Activated CD4-positive, alpha-beta T cell treated with anti-CD3 and anti-CD28 coated beads, Interleukin-2, amount 50 U/mL, for 24 hours (primary cell): ENCODE measurements at regions not wholly inside any gene's neighbourhood (a gene's known extent, or its start where the extent isn't known, plus 50 kb on each side); places are given as distances from the start of the nearest gene placed in this dataset.
"Not testable (repeated sequence)": the region's sequence is repeated elsewhere in the genome, so short reads cannot be mapped to it uniquely, and the experiment has no call there.

Experiments
- DNase-seq, 2 donors: peaks; one replicate each; pipeline ENCODE4 v3.0.0-alpha.2; 2020; ENCODE audit warnings: low read depth in 1 of 2, low spot score in 1 of 2

DNA sequence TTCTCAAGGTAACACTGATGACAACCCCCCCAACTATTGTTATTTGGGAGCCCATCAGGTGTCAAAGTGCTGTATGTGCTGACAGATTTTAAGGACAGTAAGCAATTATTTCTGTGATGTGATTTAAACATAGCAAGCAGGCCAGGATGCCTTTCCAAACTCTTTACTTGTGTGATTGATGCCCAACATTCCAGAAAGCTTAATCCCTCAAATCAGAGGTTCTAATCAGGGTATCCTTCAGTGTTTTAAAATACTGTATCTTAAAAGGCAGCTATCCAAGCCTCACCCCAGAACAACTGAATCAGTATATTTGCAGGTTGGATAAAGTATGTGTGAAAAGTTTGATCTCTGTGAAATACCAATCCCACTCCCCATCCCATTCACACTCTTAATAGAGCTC lies 119.7 kb downstream of the GASK1B start:
- no peak for DNase-seq

DNA sequence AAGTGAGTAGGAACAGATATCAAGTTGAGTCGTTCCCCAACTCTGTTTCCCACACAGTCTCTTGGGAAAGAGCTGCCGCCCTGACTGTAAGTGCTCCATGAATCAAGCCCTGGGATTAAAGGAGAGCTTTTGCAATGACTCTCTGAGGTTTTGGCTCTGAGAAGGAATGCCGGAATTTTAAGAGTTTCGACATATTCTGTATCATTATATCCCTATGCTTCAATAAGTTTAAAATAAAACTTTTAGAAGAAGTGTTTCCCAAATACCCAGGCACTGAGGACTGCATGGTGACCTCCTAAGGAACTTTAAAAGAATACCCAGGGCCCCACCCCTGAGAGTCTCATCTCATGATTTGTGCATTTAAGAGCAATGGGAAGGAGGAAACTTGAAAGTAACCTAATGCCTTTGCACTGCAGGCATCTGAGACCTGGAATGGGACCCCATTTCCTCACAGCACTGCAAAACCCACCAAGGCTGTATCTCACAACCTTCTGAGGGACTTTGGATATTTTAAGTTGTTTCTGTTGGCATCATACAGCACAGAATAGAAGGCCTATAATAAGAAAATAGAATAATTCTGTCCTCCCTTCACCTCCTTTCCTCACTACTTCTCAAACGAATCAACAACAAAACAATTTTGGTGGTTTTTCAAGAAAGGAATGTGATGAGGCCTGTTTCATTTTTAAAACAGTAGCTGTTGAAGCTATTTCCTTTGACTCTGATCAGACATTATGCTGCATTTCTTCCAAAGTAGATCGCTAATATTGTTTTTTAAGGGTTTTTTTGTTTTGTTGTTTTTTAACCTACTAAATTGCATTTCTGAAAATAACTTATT lies 121.2 kb downstream of the GASK1B start:
- no peak for DNase-seq

DNA sequence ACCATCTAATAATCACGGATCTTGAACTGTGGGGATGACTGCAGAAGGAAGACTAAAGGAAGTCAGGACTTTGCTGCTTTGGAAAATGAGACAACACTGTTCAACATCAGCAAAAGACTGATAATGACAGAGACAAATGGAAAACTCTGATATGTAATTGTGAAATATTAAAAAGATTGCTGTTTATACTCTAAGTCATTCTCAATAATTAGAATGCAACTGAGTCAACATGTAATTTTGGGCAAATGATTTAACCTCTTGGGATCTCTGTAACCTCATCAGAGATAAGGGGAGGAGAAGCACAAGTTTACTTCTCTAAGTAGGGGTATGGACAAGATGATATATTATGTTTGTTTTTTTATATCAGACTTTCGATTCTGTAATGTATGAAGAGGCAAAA lies 121.9 kb downstream of the GASK1B start:
- DNase-seq: no peak

DNA sequence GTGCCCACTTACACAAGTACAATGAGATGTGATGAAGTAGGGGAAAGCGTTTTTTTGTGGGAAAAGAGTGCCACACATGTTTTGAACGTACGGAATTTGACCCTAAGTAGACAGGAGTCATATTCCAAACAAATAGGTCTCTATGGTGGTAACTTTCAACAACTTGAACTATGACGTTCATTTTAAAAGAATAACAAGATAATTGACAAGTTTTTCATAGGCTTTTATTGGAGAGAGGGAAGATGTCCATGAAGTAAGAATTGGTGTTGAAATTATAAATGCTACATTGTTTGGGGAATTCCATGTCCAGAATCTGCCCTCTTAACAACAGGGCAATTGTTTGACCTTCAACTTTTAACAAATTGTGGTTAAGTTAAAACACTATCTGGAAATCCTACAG lies 126.5 kb downstream of the GASK1B start:
- no peak for DNase-seq

DNA sequence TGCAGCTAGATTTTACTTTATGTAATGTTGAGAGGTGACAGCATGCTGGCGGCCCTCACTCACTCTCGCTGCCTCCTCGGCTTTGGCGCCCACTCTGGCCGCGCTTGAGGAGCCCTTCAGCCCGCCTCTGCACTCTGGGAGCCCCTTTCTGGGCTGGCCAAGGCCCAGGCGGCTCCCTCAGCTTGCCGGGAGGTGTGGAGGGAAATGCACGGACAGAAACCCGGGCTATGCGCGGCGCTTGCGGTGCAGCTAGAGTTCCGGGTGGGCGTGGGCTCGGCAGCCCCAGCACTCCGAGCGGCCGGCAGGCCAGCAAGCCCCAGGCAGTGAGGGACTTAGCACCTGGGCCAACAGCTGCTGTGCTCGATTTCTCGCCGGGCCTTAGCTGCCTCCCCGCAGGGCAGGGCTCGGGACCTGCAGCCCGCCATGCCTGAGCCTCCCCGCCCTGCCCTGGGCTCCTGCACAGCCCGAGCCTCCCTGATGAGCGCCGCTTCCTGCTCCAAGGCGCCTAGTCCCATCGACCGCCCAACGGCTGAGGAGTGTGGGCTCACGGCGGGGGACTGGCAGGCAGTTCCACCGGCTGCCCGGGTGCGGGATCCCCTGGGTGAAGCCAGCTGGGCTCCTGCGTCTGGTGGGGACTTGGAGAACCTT lies 128.7 kb downstream of the GASK1B start:
- DNase-seq: no peak

DNA sequence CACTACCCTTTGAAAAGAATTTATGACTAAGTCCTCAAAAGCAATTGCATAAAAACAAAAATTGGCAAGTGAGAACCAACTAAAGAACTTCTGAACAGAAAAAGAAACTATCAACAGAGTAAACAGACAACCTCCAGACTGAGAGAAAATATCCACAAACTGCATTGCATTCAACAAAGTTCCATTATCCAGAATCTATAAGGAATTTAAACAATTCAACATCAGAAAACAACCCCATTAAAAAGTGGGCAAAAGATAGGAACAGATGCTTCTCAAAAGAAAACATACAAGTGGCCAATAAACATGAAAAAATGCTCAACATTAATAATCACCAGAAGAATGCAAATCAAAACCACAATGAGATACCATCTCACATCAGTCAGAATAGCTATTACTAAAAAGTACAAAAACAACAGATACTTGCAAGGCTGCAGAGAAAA lies 130.2 kb downstream of the GASK1B start:
- no peak for DNase-seq

DNA sequence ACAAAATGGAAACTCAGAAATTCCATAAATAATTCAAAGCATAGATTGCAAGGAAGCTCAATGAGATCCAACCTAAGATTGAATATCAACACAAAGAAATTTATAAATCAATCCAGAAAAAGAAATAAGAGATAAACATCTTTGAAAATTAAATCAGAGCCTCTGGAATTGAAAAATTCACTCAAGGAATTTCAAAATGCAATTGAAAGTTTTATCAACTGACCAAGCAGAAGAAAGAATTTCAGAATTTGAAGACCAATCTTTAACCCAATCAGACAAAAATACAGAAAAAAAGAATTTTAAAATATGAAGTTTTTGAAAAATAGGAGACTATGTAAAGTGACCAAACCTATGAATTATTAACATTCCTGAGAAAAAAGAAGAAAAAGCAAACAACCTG lies 134.1 kb downstream of the GASK1B start:
- no peak for DNase-seq

DNA sequence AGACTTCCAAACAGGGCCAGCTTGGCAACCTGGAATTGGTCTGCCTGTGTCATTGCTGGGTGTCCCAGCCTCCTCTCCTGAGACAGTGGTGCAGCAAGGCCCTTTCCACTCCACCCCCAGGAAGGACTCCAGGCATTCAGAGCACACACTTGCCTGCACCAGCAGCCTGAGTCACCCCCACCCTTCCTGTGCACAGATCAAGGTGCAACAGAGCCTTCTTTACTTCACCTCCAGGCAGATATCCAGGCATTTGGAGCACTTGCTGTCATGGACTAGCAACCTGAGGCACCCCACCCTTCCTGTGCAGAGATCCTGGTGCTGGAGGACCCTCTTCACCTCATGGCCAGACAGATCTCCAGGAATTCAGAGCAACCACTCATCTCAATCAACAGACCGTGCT lies 135.8 kb downstream of the GASK1B start:
- DNase-seq: no peak

DNA sequence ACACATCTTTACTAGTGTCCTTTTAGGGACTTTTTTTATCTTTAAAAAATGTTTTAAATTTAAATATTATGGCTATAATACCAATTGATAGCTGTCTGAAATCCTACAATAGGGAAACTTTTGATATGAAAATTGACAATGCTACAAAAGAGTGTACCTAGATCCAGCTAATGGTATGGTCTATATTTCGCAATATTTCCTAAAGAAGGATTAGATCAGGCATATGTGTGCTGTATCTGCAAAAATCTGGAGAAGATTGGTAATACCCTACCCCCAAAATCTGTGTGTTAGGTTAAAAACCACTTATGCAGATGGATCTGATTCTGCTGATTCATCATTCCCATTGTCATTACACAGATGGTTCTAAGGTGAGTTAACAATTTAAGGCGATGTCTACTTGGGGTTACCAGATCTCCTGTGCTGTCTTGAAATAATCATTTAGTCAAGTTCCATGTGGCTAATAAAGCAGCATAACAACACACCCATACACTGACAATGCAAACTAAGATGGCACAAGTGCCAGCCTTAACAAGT lies 137.1 kb downstream of the GASK1B start:
- no peak for DNase-seq

DNA sequence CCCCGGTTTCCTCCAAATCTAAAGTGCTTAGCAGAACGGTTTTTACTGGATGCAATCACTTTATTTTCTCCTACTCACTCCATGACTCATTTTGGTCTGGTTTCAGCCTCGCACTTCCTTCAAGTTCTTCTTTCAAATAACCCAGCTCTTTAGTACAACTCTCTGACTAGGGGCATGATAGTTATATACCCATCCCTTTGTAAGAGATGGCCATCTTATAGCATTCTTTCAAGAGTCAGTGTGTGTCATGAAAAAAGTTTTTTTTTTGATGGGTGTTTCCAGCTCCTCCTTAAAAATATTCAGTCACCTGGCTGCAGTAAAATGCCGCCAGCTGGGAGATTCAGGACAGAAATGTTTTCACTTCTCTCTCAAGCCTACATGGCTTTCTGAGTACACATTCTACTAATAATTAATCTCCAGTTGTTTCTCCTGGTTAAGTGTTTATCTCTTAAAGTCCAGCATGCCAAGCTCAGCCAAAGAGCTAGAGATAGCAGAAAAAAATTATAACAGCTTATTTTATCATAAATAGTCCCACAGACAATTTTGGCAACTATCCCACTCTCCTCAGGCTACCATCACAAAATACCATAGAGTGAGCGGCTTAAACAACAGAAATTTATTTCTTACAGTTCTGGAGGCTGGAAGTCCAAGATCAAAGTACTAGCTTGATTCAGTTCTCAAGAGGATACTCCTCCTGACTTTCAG lies 139.3 kb downstream of the GASK1B start:
- no peak for DNase-seq

DNA sequence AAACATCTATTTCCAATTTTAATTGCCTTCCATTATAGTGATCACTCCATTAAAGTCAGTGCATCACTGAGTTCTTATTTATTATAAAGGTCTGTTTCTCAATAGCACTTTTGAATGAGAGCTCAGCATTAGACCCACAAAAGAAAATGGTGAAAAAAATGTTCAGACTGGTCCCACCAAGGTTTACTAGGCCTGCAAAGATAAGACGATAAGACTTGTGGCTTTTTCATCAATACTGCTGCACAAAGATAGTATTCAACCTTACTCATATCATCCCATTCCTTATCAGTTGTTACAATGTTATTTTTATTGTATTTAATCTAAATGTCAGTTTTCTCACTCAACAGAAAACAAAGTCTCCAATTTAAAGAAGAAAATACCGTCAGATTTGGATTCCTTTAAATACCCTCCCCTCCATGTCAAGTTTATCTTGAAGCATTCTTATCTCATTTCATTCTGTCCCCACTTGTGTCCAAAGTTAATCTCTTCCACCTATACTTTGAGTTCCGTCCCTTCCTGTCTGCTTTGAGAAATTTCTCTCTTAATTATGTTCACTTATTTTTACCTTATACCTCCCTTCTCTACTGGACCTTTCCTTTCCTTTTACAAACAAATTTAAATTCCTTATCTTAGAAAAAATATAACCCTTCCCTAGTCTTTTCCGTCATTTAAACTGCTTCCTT lies 140.0 kb downstream of the GASK1B start:
- DNase-seq: no peak

DNA sequence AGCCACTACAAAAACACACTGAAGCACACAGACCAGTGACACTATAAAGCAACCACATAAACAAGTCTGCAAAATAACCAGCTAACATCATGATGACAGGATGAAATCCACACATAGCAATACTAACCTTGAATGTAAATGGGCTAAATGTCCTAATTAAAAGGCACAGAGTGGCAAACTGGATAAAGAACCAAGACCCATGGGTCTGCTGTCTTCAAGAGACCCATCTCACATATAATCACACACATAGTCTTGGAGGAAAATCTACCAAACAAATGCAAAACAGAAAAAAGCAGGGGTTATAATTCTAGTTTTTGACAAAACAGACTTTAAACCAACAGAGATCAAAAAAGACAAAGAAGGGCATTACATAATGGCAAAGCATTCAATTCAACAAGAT lies 144.4 kb downstream of the GASK1B start:
- not testable (repeated sequence) for DNase-seq

DNA sequence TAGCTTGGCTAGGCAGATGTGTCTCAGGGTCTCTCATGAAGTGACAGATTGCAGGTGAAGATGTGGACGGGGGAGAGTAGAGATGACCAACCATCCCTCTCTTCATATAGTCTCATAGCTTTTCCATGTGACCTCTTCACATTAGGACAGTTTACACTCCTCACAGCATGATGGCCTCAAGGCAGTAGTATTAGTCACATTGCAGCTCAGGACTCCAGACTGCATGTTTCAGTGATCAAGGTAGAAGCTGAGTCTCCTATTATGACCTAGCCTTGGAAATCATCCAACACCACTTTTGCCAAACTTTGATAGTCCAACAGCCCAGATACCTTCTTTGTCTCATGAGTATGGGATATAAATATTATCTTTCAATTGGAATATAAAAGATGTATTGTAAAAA lies 147.7 kb downstream of the GASK1B start:
- DNase-seq: no peak

DNA sequence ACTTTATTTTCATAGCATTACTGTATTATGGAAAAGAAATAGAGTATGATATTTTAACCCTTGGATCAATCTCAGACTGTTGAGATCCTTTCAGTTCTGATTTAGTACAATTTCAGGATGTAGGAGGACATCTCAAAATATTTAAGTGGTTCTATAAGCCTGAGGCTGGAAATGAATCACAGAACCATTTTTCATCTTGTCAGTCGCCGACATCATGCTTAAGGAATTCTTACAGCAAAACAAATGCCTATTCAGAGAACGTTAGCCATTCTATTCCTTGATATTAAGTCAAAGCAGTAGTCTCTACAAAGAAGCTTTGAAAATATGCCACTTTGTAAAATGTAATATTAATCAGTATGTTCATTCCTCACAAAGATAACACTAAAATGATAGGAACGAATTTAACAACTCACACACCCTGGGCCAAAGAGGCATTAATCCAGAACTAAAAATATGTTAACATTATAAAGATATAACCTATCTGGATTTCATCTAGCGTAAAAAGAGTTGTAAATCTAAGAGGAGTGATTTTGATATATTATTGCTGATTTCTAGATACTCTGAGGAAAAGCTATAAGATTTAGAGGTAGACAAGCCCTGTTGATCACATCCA lies 152.0 kb downstream of the GASK1B start:
- DNase-seq: no peak

DNA sequence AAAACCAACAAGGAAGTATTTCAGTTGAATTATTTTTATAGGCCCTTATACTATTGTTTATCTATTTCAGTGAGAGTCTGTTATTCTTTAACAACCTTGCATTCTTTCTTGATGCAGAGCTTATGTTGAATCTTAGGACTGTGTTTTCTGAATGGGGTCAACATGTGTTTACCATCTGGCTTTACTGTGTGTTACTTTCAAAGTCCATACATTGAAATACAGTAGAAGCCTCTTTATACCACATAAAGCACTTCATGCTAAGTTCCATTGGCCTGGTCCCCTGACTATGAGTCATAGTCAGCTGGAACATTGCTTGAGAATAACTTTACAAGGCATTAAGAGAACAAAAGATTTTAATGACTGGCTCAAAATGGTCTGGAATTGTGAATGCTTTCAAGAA lies 152.6 kb downstream of the GASK1B start:
- DNase-seq: no peak

DNA sequence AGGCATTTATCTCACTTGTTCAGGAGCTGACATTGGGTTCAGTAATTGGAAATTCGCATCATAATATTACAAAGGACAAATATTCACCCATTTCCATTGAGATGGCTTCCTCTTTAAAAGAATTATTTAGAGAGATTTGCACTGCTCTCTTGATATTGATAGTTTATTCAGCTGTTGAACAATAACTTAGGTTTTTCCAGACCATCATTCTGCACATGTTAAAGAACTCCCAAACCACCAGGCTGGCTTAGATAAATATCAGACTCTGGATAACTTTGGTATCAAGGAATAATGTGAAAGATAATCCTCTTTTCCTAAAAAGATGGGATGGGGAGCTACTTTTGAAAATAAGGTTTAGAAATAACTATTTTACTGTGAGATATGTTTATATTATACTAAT lies 154.0 kb downstream of the GASK1B start:
- DNase-seq: no peak

DNA sequence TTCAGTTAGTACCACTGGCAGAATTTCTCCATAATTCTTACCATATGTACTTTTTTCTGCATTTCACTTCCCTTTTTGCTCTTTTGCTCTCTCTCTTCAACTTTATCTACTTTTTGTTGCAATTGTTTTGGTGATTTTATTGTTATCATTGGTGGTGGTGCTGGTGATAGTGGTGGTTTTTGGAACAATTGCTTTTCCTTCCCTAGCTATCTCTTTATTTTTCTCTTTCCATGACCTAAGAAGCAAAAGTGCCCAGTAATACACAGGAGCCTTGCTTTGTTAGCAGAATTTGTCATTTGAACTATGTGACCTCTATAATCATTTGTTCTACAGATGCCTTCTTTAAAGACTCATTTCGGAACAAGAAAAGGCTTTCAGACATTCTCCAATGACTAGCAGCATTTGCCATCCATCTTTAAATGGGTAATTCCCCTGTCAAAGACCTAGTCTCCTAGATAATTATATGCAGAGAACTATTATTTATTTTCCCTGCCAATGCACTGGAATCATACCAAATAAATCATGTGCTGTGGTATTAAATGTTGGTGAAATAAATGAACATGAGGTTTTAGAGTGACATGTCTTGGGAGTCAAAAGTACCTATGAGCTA lies 154.5 kb downstream of the GASK1B start:
- DNase-seq: no peak

DNA sequence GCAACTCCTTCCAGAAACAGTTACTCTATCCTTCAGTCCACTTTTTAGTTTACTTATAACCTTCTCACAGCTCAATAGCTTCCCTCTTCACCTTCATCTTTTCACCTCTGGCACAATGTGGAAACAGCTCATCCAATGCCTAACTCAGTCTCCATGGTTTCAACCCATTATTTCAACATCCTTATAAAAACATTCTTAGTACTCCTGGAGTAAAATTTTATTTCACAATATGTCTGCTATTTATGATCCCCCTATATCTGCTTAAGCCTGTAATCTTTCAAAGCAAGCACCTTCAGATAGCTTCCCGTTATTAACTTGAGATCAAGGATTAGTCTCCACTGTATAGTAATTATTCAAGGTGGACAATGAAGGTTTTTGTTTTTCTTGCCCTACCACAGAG lies 156.3 kb downstream of the GASK1B start:
- no peak for DNase-seq

DNA sequence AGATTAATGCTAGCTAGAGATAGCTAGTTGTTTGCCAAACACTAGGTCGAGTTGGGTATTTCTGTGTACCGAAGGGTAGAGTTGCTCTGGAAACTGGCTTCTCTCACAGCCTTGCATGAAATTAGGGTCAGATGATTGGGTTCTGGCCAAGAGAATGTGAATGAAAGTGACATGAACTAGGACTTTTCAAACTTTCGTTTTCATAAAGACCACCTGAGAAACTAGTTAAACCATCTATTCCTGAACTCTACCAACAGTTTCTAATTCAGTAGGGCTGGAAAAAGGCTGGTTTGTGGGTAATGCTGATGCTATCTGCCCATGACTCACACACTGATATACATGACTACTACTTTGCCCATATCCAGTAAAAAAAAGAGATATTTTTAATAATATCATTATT lies 157.6 kb downstream of the GASK1B start:
- no peak for DNase-seq

DNA sequence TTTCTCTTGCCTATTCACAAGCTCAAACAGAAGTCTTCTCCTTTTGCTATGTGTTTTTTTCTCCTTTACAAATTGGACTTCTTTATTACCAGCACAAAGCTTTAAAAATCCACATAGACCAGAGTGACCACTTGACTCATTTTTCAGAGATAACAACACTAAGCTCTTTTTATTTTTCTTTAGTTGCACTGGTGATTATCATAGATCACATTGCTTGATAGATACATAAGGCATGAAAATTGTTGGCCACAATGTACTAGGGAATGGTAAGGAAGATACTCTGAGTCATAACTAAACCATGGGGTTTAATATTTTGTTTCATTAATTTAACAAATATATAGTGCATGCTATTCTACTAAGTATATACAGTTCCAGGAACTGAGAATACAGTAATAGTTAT lies 159.0 kb downstream of the GASK1B start:
- no peak for DNase-seq

DNA sequence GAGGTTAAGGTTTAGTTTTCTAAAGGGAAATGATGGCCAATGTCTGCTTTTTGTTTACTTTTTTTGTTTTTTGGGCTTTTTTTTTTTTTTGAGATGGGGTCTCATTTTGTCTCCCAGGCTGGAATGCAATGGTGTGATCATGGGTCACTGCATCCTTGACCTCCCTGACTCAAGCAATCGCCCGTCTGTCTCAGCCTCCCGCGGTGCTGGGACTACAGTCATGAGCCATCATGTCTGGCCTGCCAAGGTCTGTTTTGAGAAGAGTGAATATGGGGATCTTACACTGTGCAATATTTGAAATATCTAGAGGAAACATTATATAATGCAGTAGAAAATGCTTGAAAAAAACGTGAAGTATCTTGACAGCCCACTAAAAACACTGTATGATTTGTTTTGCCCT lies 162.5 kb downstream of the GASK1B start:
- no peak for DNase-seq
